IMR-90 (cell line): ENCODE measurements at regions not wholly inside any gene's neighbourhood (a gene's known extent, or its start where the extent isn't known, plus 50 kb on each side); places are given as distances from the start of the nearest gene placed in this dataset.

Experiments
- BHLHE40 ChIP-seq: fragments of 150-350 bp; IDR thresholded peaks from 2 replicates; pipeline ENCODE4 v1.6.1; 2016; ENCODE audit warnings: mild to moderate bottlenecking, low read depth, low read length
- CEBPB ChIP-seq: IDR thresholded peaks from 2 replicates; pipeline ENCODE4 v1.6.1; 2012; ENCODE audit warnings: low read depth, low read length, improper control_type of control experiment
- CHD1 ChIP-seq: IDR thresholded peaks from 2 replicates; pipeline ENCODE4 v1.6.1; 2012; ENCODE audit warnings: low read depth, low read length, improper control_type of control experiment
- FOS ChIP-seq: fragments of 150-350 bp; IDR thresholded peaks from 2 replicates; pipeline ENCODE4 v1.6.1; 2016; ENCODE audit warnings: low read depth, low read length
- MAFK ChIP-seq: IDR thresholded peaks from 2 replicates; pipeline ENCODE4 v1.6.1; 2012; ENCODE audit warnings: low read depth, low read length, improper control_type of control experiment
- MAZ ChIP-seq: IDR thresholded peaks from 2 replicates; pipeline ENCODE4 v1.6.1; 2012; ENCODE audit warnings: low read depth, mild to moderate bottlenecking, low read length, improper control_type of control experiment, moderate library complexity, borderline replicate concordance
- MXI1 ChIP-seq: IDR thresholded peaks from 2 replicates; pipeline ENCODE4 v1.6.1; 2012; ENCODE audit warnings: low read depth, mild to moderate bottlenecking, low read length, moderate library complexity, borderline replicate concordance
- POLR2A ChIP-seq: IDR thresholded peaks from 2 replicates; pipeline ENCODE4 v1.6.1; 2012; ENCODE audit warnings: mild to moderate bottlenecking, low read depth, low read length
- RAD21 ChIP-seq: IDR thresholded peaks from 2 replicates; pipeline ENCODE4 v1.6.1; 2012; ENCODE audit warnings: low read length, improper control_type of control experiment
- RCOR1 ChIP-seq: IDR thresholded peaks from 2 replicates; pipeline ENCODE4 v1.6.1; 2012; ENCODE audit warnings: mild to moderate bottlenecking, low read length, improper control_type of control experiment; ENCODE audit not compliant: insufficient replicate concordance
- SMC3 ChIP-seq: fragments of 150-350 bp; IDR thresholded peaks from 2 replicates; pipeline ENCODE4 v1.6.1; 2016; ENCODE audit warnings: low read depth, mild to moderate bottlenecking, antibody characterized with exemption, low read length, moderate library complexity
- TF ChIP-seq, protein P1 (sequence below): conservative IDR thresholded peaks from 2 replicates; pipeline ENCODE4 v1.5.1; 2012; ENCODE audit warnings: mild to moderate bottlenecking, low read depth, low read length, improper control_type of control experiment
- TF ChIP-seq, protein P2 (sequence below): fragments of 150-350 bp; IDR thresholded peaks from 2 replicates; pipeline ENCODE4 v1.6.1; 2017; ENCODE audit warnings: mild to moderate bottlenecking, antibody characterized with exemption, low read length, low read depth
- TF ChIP-seq, protein P3 (sequence below): fragments of 150-350 bp; IDR thresholded peaks from 2 replicates; pipeline ENCODE4 v1.6.1; 2016; ENCODE audit warnings: low read depth, mild to moderate bottlenecking, low read length, moderate library complexity, borderline replicate concordance

DNA sequence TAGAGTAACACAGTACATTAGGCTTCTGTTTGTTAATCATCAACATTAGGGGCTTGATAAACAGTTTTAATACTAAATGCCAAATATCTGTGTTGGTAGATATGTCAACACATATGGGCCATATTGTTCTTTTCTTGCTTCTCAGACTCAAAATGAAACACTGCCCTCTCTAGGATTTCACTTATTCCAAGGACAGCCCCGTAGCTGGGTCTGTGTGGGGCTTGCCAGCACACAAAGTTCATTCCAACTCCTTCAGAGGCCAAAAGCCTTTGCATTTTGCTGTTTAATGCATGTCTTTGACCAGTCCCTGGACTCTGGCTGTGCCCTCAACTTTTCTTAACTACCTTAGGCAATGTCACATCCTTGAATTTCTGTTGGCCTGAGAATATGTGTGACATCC is 102.0 kb upstream of the ZNF827 start:
- TF ChIP-seq, protein P1, sequence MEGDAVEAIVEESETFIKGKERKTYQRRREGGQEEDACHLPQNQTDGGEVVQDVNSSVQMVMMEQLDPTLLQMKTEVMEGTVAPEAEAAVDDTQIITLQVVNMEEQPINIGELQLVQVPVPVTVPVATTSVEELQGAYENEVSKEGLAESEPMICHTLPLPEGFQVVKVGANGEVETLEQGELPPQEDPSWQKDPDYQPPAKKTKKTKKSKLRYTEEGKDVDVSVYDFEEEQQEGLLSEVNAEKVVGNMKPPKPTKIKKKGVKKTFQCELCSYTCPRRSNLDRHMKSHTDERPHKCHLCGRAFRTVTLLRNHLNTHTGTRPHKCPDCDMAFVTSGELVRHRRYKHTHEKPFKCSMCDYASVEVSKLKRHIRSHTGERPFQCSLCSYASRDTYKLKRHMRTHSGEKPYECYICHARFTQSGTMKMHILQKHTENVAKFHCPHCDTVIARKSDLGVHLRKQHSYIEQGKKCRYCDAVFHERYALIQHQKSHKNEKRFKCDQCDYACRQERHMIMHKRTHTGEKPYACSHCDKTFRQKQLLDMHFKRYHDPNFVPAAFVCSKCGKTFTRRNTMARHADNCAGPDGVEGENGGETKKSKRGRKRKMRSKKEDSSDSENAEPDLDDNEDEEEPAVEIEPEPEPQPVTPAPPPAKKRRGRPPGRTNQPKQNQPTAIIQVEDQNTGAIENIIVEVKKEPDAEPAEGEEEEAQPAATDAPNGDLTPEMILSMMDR, result no peak
- TF ChIP-seq, protein P2, sequence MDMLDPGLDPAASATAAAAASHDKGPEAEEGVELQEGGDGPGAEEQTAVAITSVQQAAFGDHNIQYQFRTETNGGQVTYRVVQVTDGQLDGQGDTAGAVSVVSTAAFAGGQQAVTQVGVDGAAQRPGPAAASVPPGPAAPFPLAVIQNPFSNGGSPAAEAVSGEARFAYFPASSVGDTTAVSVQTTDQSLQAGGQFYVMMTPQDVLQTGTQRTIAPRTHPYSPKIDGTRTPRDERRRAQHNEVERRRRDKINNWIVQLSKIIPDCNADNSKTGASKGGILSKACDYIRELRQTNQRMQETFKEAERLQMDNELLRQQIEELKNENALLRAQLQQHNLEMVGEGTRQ, result no peak
- TF ChIP-seq MXI1 (no peak), MAFK (no peak), POLR2A (no peak), CHD1 (no peak), SMC3 (no peak), RAD21 (no peak), CEBPB (no peak), RCOR1 (no peak), MAZ (no peak), BHLHE40 (no peak), FOS (no peak)
- TF ChIP-seq, protein P3, sequence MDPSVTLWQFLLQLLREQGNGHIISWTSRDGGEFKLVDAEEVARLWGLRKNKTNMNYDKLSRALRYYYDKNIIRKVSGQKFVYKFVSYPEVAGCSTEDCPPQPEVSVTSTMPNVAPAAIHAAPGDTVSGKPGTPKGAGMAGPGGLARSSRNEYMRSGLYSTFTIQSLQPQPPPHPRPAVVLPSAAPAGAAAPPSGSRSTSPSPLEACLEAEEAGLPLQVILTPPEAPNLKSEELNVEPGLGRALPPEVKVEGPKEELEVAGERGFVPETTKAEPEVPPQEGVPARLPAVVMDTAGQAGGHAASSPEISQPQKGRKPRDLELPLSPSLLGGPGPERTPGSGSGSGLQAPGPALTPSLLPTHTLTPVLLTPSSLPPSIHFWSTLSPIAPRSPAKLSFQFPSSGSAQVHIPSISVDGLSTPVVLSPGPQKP, result no peak
